HL-60 (cell line): ENCODE measurements at regions not wholly inside any gene's neighbourhood (a gene's known extent, or its start where the extent isn't known, plus 50 kb on each side); places are given as distances from the start of the nearest gene placed in this dataset.

Experiments
- GABPA ChIP-seq: IDR thresholded peaks from 2 replicates; pipeline ENCODE4 v1.6.1; 2012; ENCODE audit warnings: low read depth
- TF ChIP-seq, protein P1 (sequence below): IDR thresholded peaks from one replicate; pipeline ENCODE4 v1.5.1; 2011; ENCODE audit warnings: low read length, control low read depth, inconsistent platforms; ENCODE audit not compliant: insufficient read depth

DNA sequence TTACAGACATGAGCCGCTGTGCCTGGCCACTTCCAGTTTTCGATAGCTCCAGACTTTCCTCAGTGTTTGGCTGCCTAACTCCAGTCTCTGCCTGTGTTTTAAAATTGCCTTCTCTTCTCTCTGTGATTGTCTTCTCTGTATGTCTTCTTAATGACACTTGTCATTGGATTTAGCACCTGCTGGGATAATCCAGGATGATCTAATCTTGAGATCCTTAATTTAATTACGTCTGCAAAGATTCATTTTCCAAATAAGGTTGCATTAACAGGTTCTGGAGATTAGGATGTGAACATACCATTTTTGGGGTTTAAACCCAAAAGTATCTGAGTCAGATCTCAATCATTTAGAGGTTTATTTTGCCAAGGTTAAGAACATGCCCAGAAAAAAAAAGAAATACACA, 222.2 kb upstream of the PDZRN3 start:
- TF ChIP-seq, protein P1, sequence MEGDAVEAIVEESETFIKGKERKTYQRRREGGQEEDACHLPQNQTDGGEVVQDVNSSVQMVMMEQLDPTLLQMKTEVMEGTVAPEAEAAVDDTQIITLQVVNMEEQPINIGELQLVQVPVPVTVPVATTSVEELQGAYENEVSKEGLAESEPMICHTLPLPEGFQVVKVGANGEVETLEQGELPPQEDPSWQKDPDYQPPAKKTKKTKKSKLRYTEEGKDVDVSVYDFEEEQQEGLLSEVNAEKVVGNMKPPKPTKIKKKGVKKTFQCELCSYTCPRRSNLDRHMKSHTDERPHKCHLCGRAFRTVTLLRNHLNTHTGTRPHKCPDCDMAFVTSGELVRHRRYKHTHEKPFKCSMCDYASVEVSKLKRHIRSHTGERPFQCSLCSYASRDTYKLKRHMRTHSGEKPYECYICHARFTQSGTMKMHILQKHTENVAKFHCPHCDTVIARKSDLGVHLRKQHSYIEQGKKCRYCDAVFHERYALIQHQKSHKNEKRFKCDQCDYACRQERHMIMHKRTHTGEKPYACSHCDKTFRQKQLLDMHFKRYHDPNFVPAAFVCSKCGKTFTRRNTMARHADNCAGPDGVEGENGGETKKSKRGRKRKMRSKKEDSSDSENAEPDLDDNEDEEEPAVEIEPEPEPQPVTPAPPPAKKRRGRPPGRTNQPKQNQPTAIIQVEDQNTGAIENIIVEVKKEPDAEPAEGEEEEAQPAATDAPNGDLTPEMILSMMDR = no peak
- no peak for TF ChIP-seq GABPA
